Fibroblast of skin of scalp (primary cell): ENCODE measurements at regions not wholly inside any gene's neighbourhood (a gene's known extent, or its start where the extent isn't known, plus 50 kb on each side); places are given as distances from the start of the nearest gene placed in this dataset.
A peak's percentile ranks its signal among the peaks of the same experiment; 100 is the strongest.
"Not testable (repeated sequence)": the region's sequence is repeated elsewhere in the genome, so short reads cannot be mapped to it uniquely, and the experiment has no call there.

ENCODE experiments used
- DNase-seq: peaks from one replicate; pipeline ENCODE4 v3.0.0-alpha.2; 2013

- not testable (repeated sequence) for DNase-seq
Observed at GRCh38 chr10:46095943-46096342, 49.9 kb upstream of the MSMB start.

- peak; percentile 45 for DNase-seq
Observed at GRCh38 chr10:46096446-46096845, 50.4 kb upstream of the MSMB start.

- DNase-seq, result no peak
Observed at GRCh38 chr10:46096909-46097575, 51.0 kb upstream of the MSMB start.

- no peak for DNase-seq
Observed at GRCh38 chr10:46097576-46098317, 51.7 kb upstream of the MSMB start.

- no peak for DNase-seq
Observed at GRCh38 chr10:46098386-46098785, 52.3 kb upstream of the MSMB start.

GRCh38 chr10:46098925-46099324, 52.9 kb upstream of the MSMB start:
- not testable (repeated sequence) for DNase-seq

- peak; percentile 16 for DNase-seq
Observed at GRCh38 chr10:46104071-46104585, 58.1 kb upstream of the MSMB start.

- DNase-seq, result not testable (repeated sequence)
Observed at GRCh38 chr10:46105416-46105815, 59.3 kb upstream of the MSMB start.

GRCh38 chr10:46105856-46106409, 59.9 kb upstream of the MSMB start:
- DNase-seq, result not testable (repeated sequence)

- DNase-seq, result peak; percentile 53
Observed at GRCh38 chr10:46106410-46107255, 60.6 kb upstream of the MSMB start.

GRCh38 chr10:46108158-46108499, 62.1 kb upstream of the MSMB start:
- DNase-seq, result not testable (repeated sequence)

- not testable (repeated sequence) for DNase-seq
Observed at GRCh38 chr10:46154271-46154670, 108.2 kb upstream of the MSMB start.

GRCh38 chr10:46154683-46155082, 108.6 kb upstream of the MSMB start:
- not testable (repeated sequence) for DNase-seq

GRCh38 chr10:46156866-46157265, 110.8 kb upstream of the MSMB start:
- DNase-seq, result not testable (repeated sequence)

GRCh38 chr10:46169736-46170135, 117.1 kb upstream of the ANTXRL start:
- no peak for DNase-seq

GRCh38 chr10:46170789-46171188, 116.0 kb upstream of the ANTXRL start:
- no peak for DNase-seq

- DNase-seq, result no peak
Observed at GRCh38 chr10:46171661-46172060, 115.1 kb upstream of the ANTXRL start.

GRCh38 chr10:46175296-46175695, 111.5 kb upstream of the ANTXRL start:
- DNase-seq, result no peak

GRCh38 chr10:46175831-46176230, 111.0 kb upstream of the ANTXRL start:
- no peak for DNase-seq

GRCh38 chr10:46187431-46187830, 99.4 kb upstream of the ANTXRL start:
- not testable (repeated sequence) for DNase-seq

- DNase-seq, result no peak
Observed at GRCh38 chr10:46197050-46197449, 89.7 kb upstream of the ANTXRL start.

GRCh38 chr10:46198516-46198915, 88.3 kb upstream of the ANTXRL start:
- no peak for DNase-seq

- DNase-seq, result not testable (repeated sequence)
Observed at GRCh38 chr10:46202405-46202804, 84.4 kb upstream of the ANTXRL start.
